ENCODE measurements at regions not wholly inside any gene's neighbourhood (a gene's known extent, or its start where the extent isn't known, plus 50 kb on each side); places are given as distances from the start of the nearest gene placed in this dataset.

DNA sequence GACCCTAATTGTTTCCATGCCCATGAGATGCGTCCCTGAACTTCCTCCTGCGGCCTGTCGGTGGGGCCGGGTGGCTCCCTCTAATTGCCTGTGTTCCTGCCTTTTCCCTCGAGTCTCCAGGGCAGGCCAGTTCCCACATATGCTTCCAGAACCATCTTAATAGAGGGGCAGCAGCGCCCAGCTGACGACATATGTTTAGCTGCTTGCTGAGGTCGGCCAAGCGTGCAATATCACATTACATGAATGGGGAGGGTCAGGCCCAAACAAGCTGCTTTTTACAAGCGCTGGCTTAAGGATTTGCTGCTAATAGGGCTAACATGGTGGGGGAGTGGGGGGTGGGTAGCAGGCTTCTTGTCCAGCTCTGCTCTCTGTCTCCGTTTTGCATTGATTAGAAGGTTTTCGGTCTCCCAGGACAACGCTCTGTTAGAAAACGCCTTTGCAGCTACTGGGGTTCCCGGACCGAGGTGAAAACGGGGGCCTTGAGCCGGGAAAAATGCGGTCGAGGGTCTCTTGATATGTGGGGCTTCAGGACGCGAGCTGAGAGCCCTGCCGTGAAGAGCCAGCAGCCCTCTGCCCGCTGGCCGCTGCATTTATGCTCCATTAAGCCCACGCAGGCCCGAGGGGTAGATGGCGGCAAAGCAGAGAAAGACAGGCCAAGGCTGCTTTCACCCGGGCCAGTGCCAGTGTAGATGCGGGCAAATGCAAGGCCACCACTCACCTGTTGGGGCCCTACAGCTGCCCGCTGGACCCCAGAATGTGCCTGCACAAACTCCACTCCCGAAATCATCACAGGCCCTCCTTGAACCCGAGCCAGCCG is 308.5 kb downstream of the BMP7 start:
- no peak for DNase-seq (ENCODE audit: low read depth in 3 of 3)

GRCh38 chr20:56964901-56965300 is 301.5 kb downstream of the BMP7 start:
- DNase-seq (ENCODE audit: low read depth in 3 of 3), result no peak

GRCh38 chr20:56967916-56968315 is 298.5 kb downstream of the BMP7 start:
- DNase-seq (ENCODE audit: low read depth in 3 of 3), result no peak

DNA sequence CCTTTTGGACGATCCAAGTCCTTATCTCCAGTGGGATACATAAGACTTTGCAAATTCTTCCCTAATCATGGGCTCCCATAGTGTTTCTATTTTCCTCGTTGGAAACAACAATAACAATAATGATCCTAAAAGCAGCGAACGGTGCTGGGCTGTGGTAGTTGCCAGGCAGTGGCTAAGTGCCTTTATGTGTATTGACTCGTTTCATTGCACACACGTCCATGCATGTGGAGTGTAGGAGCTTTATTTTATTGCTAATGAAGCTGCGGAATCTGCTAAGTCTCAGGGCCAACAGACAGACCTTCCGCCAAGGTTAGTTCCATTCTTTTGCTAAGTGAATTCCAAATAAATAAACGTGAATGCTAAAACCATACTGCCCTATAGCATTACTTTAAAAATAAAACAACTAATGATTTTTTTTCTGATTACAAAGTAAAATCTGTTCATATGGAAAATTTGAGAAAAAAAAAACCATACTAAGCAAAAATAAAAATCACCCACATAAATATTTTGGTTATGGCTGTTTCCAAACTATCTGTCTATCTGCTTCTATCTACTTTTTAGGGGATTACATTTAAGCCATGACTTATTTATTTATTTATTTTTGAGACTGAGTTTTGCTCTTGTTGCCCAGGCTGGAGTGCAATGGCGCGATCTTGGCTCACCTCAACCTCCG is 297.9 kb downstream of the BMP7 start:
- DNase-seq (ENCODE audit: low read depth in 3 of 3), result no peak

DNA sequence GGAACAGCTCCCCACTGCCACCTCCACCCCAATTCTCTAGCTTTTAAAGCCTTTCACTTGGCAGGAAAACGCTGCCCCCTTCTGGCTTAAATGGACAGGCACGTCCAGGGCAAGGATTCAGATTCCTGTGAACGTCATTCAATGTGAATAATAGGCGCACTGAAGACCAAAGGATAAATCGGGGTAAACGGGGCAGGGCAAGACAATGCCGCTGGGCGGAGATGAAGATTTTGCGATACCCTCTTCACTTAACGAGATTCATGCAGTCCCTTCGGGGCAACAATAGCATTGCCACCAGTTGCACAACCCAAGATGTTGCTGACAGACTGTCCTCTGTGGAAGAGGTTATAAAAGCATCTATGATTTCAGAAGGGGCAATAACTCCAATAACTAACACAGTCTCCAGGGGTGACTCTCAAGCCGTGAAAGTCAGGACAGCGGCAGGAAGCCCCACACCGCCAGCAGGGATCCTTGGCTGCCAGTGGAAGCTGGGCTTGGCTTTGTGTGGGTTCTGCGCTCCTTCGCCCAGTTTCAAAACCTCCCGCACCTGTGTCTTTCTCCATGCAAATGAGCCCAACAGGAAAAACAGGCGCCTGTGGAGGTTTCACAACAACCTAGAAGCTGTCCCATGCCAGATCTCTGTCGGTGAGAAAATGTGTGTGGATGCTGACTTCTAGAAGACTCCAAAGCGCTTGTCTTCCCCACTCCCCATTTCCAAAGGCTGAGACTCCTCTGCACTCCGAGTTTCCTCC is 291.8 kb downstream of the BMP7 start:
- DNase-seq (ENCODE audit: low read depth in 3 of 3), result peak in 1 of 3 donors; percentile 13

DNA sequence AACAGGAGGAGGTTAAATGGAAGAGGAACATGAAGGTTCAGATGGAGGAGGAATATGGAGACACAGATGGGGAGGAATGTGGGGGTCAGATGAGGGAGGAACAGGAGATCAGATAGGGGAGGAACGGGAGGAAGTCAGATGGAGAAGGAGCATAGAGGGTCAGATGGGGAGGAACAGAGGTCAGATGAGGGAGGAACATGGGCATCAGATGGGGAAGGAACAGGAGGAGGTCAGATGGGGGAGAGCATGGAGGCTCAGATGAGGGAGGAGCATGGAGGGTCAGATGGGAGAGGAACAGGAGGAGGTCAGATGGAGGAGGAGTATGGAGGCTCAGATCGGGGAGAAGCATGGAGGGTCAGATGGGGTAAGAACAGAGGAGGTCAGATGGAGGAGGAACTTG is 290.6 kb downstream of the BMP7 start:
- no peak for DNase-seq (ENCODE audit: low read depth in 3 of 3)

DNA sequence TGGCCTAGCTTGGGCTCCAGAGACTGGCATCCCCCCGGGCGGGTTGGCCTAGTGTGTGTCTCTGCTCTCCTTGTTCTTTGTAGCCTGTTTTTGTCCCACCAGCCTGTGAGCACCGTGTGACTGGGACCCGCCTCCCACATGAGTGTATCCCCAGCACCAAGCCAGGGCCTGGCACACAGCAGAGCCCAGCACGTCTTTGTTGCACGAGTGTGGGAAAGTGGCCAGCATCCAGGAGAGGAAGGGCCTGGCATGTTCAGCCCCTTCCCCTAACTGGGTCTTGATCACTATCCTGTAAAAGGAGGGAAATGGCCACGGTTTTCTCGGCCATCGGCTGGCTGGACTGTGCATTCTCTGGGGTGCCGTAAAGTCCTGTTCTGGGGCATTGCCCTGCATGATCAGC is 290.1 kb downstream of the BMP7 start:
- no peak for DNase-seq (ENCODE audit: low read depth in 3 of 3)

- DNase-seq (ENCODE audit: low read depth in 3 of 3), result no peak
Measured at GRCh38 chr20:56978475-56978874, 288.0 kb downstream of the BMP7 start.

DNA sequence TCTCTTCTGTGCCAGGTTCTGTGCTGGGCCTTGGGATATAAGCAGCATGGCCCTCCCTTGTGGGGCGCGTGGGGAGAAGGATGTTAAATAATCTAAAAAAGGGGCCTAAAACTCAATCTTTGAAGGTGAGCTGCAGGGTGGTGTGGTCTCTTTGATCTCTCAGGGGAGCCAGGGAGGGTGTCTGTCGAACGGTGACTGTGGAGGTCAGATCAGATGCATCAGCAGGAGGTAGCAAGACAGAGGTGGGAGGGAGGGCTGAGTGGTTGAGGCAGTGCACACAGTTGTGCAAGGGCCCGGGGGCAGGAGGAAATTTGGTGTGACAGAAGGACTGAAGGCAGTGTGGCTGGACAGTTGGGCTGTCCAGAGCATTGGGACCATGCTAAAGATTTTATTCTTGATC is 287.3 kb downstream of the BMP7 start:
- DNase-seq (ENCODE audit: low read depth in 3 of 3), result no peak

DNA sequence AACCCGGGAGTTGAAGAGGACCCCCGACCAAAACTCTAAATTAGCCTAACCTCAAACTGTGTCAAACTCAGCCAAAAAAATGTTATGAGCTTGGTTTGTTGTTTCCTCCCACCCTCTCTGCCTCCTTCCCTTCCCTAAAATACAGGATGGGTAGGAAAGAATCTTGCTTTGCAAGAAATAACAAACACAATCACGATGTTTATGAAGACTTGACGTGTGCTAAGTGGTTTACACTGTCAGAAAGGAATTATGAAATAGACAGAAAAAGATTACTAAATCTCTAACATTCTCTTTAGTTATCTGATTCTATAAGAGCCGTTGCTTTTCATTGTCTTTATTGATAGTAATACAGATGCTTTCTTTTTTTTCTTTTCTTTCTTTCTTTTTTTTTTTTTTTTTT is 285.1 kb downstream of the BMP7 start:
- no peak for DNase-seq (ENCODE audit: low read depth in 3 of 3)

- DNase-seq (ENCODE audit: low read depth in 3 of 3), result no peak
Measured at GRCh38 chr20:56983813-56984212, 282.6 kb downstream of the BMP7 start.

- DNase-seq (ENCODE audit: low read depth in 3 of 3), result no peak
Measured at GRCh38 chr20:56985066-56985685, 281.3 kb downstream of the BMP7 start.

DNA sequence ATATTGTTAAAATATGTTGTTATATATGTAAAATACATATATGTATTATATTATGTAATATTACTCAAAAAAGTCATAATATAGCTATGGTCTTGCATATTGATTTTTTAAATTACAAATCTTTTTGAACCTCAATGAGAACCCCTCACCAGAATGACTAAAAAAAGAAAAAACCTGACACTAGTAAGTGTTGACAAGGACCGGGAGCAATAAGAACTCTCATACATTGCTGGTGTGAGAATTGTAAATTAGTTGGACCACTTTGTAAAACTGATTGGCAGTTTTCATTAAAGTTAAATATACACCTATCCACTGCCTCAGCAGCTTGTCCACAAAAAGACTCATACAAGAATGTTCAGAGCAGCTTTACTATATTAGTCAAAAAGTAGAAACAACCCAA is 280.0 kb downstream of the BMP7 start:
- DNase-seq (ENCODE audit: low read depth in 3 of 3), result no peak

DNA sequence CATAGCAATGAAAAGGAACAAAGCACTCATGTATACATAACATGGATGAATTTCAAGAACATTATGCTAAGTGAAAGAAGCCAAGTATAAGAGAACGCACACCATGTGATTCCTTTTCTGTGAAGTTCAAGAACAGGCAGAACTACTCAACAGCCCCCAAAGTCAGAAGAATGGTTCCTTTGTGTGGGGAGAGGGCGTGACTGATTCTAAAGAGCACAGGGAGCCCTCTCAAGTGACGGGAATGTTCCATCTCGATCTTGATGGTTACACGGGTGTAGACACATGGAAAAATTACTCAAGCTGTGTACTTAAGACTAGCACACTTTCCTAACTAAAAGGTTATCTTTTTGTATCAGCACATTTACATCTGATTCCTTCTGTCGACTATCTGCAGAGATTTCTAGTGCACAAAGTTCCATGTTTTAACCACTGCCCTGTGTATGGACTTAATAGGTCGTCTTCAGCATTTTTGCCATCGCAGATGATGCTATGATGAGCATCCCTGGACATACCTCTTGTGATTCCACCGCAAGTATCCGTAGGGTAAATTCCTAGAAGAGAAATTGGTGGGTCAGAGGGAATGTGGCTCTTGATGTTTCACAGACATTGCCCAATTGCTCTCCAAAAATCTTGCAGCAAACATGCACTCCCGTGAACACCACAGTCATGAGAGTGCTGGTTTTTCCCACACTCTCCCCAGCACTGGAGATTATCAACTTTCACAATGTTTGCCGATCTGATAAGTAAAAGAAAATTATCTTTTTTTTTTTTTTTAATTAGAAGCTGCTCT is 279.3 kb downstream of the BMP7 start:
- DNase-seq (ENCODE audit: low read depth in 3 of 3), result no peak

GRCh38 chr20:56987986-56988385 is 278.5 kb downstream of the BMP7 start:
- DNase-seq (ENCODE audit: low read depth in 3 of 3), result no peak

DNA sequence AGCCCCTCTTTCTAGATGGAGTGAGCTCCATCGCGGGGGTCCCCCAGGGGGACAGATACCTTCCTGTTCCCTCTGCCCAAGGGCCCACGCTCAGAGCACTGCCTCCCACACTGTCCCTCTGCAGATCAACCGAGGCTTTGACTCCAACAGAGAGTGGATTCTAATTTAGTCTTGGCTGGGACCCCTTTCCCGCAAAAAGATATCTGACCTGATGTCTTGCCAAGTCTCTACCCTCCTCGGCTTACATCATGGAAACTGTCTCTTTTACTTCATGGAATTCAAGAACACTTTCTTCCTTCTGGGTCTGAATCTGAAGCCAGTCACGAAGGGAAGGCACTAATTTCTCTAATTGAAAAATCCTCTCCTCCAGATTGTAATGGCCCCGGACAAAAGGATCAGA is 278.0 kb downstream of the BMP7 start:
- no peak for DNase-seq (ENCODE audit: low read depth in 3 of 3)

- DNase-seq (ENCODE audit: low read depth in 3 of 3), result no peak
Measured at GRCh38 chr20:56989516-56989915, 276.9 kb downstream of the BMP7 start.

- no peak for DNase-seq (ENCODE audit: low read depth in 3 of 3)
Measured at GRCh38 chr20:56993020-56993559, 273.4 kb downstream of the BMP7 start.

- no peak for DNase-seq (ENCODE audit: low read depth in 3 of 3)
Measured at GRCh38 chr20:56994006-56994405, 272.4 kb downstream of the BMP7 start.

DNA sequence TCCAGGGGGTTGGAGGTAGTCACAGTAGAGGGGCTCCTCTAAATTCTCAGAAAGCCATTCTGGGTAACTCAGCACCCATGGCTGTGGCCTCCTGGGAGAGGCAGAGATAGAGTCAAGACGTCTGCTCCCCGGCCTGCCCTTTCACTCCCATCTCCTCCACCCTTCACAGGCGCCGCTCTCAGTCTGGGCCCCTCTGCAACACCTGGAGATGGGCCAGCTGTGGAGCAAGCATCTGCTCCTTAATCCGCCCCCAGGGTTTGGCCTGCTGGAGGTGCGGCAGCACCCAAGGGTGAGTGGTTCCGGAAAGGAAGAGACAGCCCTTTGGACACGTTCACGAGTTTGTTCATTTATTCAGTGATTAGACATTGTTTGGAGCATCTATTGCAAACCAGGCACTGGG is 271.3 kb downstream of the BMP7 start:
- no peak for DNase-seq (ENCODE audit: low read depth in 3 of 3)

DNA sequence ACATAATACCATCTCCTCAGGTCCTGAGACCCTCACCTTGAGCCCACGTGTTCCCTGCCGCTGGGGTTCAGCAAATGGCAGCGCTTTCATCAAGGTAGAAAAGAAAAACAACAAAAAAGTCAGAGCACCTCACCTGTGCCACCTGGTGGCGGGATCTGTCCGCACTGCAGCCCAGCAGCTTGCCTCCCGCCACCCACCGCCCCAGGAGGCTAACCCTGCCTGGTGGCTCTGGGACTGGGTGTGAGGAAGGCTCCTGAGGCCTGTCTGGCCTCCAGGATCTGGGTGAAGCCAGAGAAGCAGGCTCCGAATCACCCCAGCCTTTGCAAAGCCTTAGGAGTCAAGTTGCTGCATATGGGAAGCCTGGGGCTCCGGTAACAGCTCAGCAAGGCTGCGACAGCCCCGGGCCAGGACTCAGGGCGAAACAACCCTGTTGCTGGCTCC is 270.8 kb downstream of the BMP7 start:
- no peak for DNase-seq (ENCODE audit: low read depth in 3 of 3)
